GM19463 (cell line): ENCODE measurements at regions not wholly inside any gene's neighbourhood (a gene's known extent, or its start where the extent isn't known, plus 50 kb on each side); places are given as distances from the start of the nearest gene placed in this dataset.
"Not testable (repeated sequence)": the region's sequence is repeated elsewhere in the genome, so short reads cannot be mapped to it uniquely, and the experiment has no call there.

Source experiments
- ATAC-seq: cut with Tn5 transposase; IDR thresholded peaks from one replicate; pipeline ENCODE4 v1.9.1; 2021; ENCODE audit warnings: mild to moderate bottlenecking, moderate library complexity; ENCODE audit not compliant: unreplicated experiment

- no peak for ATAC-seq
Measured at GRCh38 chr7:81383846-81384245, 386.0 kb downstream of the HGF start.

GRCh38 chr7:81374641-81375040, 395.2 kb downstream of the HGF start:
- not testable (repeated sequence) for ATAC-seq

GRCh38 chr7:81370822-81371221, 399.0 kb downstream of the HGF start:
- no peak for ATAC-seq

GRCh38 chr7:81367326-81367931, 402.4 kb downstream of the HGF start:
- no peak for ATAC-seq

- no peak for ATAC-seq
Measured at GRCh38 chr7:81366546-81366945, 403.3 kb downstream of the HGF start.

- ATAC-seq = no peak
Measured at GRCh38 chr7:81361769-81362312, 408.0 kb downstream of the HGF start.

- no peak for ATAC-seq
Measured at GRCh38 chr7:81355911-81356310, 413.9 kb downstream of the HGF start.

- no peak for ATAC-seq
Measured at GRCh38 chr7:81349044-81349443, 420.8 kb downstream of the HGF start.

GRCh38 chr7:81339946-81340345, 421.1 kb upstream of the SEMA3C start:
- ATAC-seq = no peak

- no peak for ATAC-seq
Measured at GRCh38 chr7:81333536-81333935, 414.7 kb upstream of the SEMA3C start.

GRCh38 chr7:81333004-81333403, 414.2 kb upstream of the SEMA3C start:
- ATAC-seq = no peak

GRCh38 chr7:81331061-81332018, 412.5 kb upstream of the SEMA3C start:
- no peak for ATAC-seq

- no peak for ATAC-seq
Measured at GRCh38 chr7:81330108-81330507, 411.3 kb upstream of the SEMA3C start.

GRCh38 chr7:81327468-81328266, 408.8 kb upstream of the SEMA3C start:
- no peak for ATAC-seq

GRCh38 chr7:81321949-81322348, 403.1 kb upstream of the SEMA3C start:
- ATAC-seq = no peak

- no peak for ATAC-seq
Measured at GRCh38 chr7:81317741-81318140, 398.9 kb upstream of the SEMA3C start.

GRCh38 chr7:81308643-81309322, 389.9 kb upstream of the SEMA3C start:
- ATAC-seq = no peak

GRCh38 chr7:81301815-81302214, 383.0 kb upstream of the SEMA3C start:
- no peak for ATAC-seq

GRCh38 chr7:81300753-81301152, 381.9 kb upstream of the SEMA3C start:
- ATAC-seq = no peak

- ATAC-seq = no peak
Measured at GRCh38 chr7:81299711-81300110, 380.9 kb upstream of the SEMA3C start.
